Calu3 (cell line): ENCODE measurements at regions not wholly inside any gene's neighbourhood (a gene's known extent, or its start where the extent isn't known, plus 50 kb on each side); places are given as distances from the start of the nearest gene placed in this dataset.

Experiments
- BruUV-seq: library from RNA; stranded (reverse); fragments of 400-500 nt; replicated peaks from 2 replicates; lab custom pipeline; 2021; lab: Mats Ljungman, UMichigan
- CTCF ChIA-PET: fragments of 300-600 bp; sonication (Branson Sonifier 250); formaldehyde crosslinking; loops from one replicate; lab custom pipeline; 2022; ENCODE audit warnings: antibody characterized with exemption; lab: Charles Lee
- DNase-seq: peaks from one replicate; pipeline ENCODE4 v3.0.0; 2022
- H3K27ac Mint-ChIP-seq: one replicate; pipeline ENCODE4 v1.8.0; 2022; ENCODE audit warnings: mixed read lengths; ENCODE audit not compliant: unreplicated experiment
- H3K27me3 Mint-ChIP-seq: one replicate; pipeline ENCODE4 v1.8.0; 2022; ENCODE audit warnings: mixed read lengths; ENCODE audit not compliant: unreplicated experiment
- H3K36me3 Mint-ChIP-seq: one replicate; pipeline ENCODE4 v1.8.0; 2022; ENCODE audit warnings: mild to moderate bottlenecking, moderate library complexity, mixed read lengths; ENCODE audit not compliant: insufficient read depth, unreplicated experiment
- H3K4me1 Mint-ChIP-seq: one replicate; pipeline ENCODE4 v1.8.0; 2022; ENCODE audit warnings: mild to moderate bottlenecking, low read depth, mixed read lengths; ENCODE audit not compliant: unreplicated experiment
- H3K4me3 Mint-ChIP-seq: one replicate; pipeline ENCODE4 v1.8.0; 2022; ENCODE audit warnings: mild to moderate bottlenecking, low read depth, moderate library complexity, mixed read lengths; ENCODE audit not compliant: unreplicated experiment
- H3K9me3 Mint-ChIP-seq: one replicate; pipeline ENCODE4 v1.8.0; 2022; ENCODE audit warnings: low read depth, mixed read lengths; ENCODE audit not compliant: unreplicated experiment
- intact Hi-C: fragments of 100-400 bp; cut with micrococcal nuclease; formaldehyde crosslinking; loops from one replicate; pipeline ENCODE4 v1.10.0; 2022; ENCODE audit not compliant: unreplicated experiment
- TF ChIP-seq, protein P1 (sequence below): fragments of 200-600 bp; IDR thresholded peaks from one replicate; pipeline ENCODE4 v1.8.0; 2022; ENCODE audit warnings: antibody characterized with exemption; ENCODE audit not compliant: unreplicated experiment

DNA sequence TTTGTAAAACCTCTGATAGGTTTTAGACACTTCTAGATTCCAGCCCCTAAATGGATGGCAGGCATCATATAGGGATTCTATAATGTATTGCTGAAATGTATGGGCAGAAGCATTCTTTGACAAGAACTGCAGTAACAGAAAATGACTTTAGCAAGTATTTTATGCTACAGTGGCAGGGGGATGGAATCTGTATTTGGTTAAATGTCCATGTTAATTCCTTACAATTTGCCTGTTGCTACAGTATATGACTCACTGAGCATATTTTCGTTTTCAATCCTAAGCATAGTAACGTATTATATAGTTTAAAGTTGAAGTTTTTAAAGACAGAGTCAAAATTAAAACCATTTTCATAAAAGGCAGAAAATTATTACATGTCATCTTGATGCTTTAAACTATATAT is 150.1 kb downstream of the MEX3B start:
- Mint-ChIP-seq H3K4me3 (no peak overlapping the region), H3K27me3 (no peaks in the 10 kb centered on the region), H3K27ac (no peak overlapping the region), H3K9me3 (peaks cover 4% of the 10 kb centered on the region), H3K36me3 (no peaks in the 10 kb centered on the region), H3K4me1 (no peaks in the 10 kb centered on the region)
- CTCF ChIA-PET: no interaction called here
- no peak for DNase-seq
- intact Hi-C loops: no loop called here
- TF ChIP-seq, protein P1, sequence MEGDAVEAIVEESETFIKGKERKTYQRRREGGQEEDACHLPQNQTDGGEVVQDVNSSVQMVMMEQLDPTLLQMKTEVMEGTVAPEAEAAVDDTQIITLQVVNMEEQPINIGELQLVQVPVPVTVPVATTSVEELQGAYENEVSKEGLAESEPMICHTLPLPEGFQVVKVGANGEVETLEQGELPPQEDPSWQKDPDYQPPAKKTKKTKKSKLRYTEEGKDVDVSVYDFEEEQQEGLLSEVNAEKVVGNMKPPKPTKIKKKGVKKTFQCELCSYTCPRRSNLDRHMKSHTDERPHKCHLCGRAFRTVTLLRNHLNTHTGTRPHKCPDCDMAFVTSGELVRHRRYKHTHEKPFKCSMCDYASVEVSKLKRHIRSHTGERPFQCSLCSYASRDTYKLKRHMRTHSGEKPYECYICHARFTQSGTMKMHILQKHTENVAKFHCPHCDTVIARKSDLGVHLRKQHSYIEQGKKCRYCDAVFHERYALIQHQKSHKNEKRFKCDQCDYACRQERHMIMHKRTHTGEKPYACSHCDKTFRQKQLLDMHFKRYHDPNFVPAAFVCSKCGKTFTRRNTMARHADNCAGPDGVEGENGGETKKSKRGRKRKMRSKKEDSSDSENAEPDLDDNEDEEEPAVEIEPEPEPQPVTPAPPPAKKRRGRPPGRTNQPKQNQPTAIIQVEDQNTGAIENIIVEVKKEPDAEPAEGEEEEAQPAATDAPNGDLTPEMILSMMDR: no peak
- BruUV-seq: no TSS peak

DNA sequence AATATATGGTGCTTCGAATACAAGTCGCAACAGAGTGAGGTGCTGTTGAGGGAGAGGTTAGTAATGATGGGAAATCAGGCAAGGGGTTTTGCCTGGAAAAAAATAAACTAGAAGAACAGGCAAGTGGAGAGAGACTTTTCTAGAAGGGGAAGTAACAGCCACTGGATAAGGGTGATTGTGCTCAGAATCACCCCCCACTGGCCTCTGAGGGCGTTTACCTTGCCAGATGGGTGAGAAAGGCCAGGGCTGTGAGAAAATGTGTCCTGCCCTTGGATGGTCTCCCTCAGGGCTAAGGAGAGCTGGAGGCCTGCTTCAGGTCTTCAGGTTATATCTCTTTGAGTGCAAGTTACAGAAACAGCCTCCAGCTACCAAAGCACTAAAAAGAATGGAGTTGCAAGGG is 151.8 kb downstream of the MEX3B start:
- H3K36me3 Mint-ChIP-seq: no peaks in the 10 kb centered on the region
- DNase-seq: no peak
- TF ChIP-seq, protein P1: no peak
- intact Hi-C loops: loop anchor here (5.0 kb wide), 1 partner anchor 38 kb away; no protein-coding TSS in a partner anchor
- peaks cover 1% of the 10 kb centered on the region for H3K9me3 Mint-ChIP-seq
- BruUV-seq: no TSS peak
- no peaks in the 10 kb centered on the region for H3K27me3 Mint-ChIP-seq
- no peak overlapping the region for H3K4me3 Mint-ChIP-seq
- CTCF ChIA-PET: no interaction called here
- H3K27ac Mint-ChIP-seq: no peak overlapping the region
- H3K4me1 Mint-ChIP-seq: no peaks in the 10 kb centered on the region

DNA sequence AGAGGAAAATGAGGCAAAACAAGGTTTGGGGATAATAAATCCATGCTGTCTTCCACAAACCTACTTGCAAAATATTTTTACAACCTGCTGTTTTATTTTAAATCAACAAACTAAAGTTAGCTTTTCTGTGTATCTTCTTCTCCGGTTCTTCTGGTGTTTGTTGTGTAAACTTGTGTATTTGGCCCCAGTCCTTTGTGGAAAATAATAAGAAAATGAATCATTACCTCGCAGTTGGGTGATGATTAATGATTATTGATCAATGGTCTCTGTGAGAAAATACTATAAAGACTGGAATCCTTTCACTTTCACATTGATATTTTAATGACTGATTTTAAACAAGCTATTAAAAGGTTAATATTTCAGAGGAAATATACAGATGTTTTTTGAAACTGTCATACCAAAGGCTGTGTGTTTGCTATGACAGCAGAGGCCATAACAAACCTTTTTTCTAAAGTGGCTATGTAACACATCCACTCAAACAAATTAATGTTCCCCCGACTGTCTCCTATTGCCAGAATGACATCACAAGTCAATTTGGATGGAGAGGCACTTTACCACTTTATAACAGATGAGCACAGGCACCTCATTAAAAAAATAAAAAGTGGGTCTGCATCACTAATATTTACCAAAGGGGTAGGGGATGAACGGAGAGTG is 152.5 kb downstream of the MEX3B start:
- Mint-ChIP-seq H3K9me3 (no peaks in the 10 kb centered on the region), H3K27ac (no peak overlapping the region), H3K27me3 (no peaks in the 10 kb centered on the region), H3K4me3 (no peak overlapping the region), H3K4me1 (no peaks in the 10 kb centered on the region), H3K36me3 (no peaks in the 10 kb centered on the region)
- DNase-seq: no peak
- intact Hi-C loops: loop anchor here (5.0 kb wide), 1 partner anchor 39 kb away; no protein-coding TSS in a partner anchor
- no TSS peak for BruUV-seq
- CTCF ChIA-PET: no interaction called here
- TF ChIP-seq, protein P1: no peak

DNA sequence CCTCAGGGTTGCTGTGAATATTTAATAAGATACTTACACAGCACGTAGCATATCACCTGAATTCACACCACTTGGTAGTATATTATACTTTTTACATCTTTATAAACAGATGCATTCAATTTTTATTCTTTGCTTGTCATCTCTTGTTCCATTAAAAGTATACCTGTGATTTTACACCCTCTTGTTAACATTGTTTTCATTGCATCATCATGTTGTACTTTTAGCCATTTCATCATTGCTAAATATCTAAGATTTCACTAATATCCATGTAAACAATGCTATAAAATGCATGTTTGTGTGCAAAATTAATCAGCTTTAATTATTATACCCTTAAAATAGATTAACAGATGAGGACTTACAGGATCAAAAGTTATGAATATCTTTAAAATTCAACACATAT is 155.3 kb downstream of the MEX3B start:
- no peak for DNase-seq
- intact Hi-C loops: loop anchor here (5.0 kb wide), 1 partner anchor 42 kb away; no protein-coding TSS in a partner anchor
- Mint-ChIP-seq H3K4me1 (no peaks in the 10 kb centered on the region), H3K4me3 (no peak overlapping the region), H3K27me3 (no peaks in the 10 kb centered on the region), H3K27ac (no peak overlapping the region), H3K36me3 (no peaks in the 10 kb centered on the region), H3K9me3 (peaks cover 7% of the 10 kb centered on the region)
- CTCF ChIA-PET: no interaction called here
- no TSS peak for BruUV-seq
- TF ChIP-seq, protein P1: no peak
